Heart left ventricle (tissue), 13 donors: ENCODE measurements at regions not wholly inside any gene's neighbourhood (a gene's known extent, or its start where the extent isn't known, plus 50 kb on each side); places are given as distances from the start of the nearest gene placed in this dataset.

Experiments
- CTCF ChIP-seq, 12 donors: fragments of 200-600 bp; sonication (generic) in 4 of 12; IDR thresholded peaks; one replicate each; pipeline versions ENCODE4 v1.5.0 to v1.8.0; 2018 to 2022; ENCODE audit warnings: antibody characterized with exemption in 12 of 12, mild to moderate bottlenecking in 5 of 12
- POLR2A ChIP-seq, 2 donors: fragments of 450-650 bp; IDR thresholded peaks; one replicate each; pipeline ENCODE4 v1.6.1; 2017; ENCODE audit warnings: antibody characterized with exemption in 2 of 2, mild to moderate bottlenecking in 2 of 2, moderate library complexity in 2 of 2
- donor health status: ischemic (EF 13 %, LVEDD 7.1; RV severe dilation, severe dysfunction).
- donor health status: DM: no; HTN: yes; CAD: no.
- donor health status: DM: no; HTN: no; CAD: no.
- donor health status: ischemic (EF 25% LVEDD 6.9; RV normal size, moderate dysfunction).
- donor health status: ischemic (EF 25% LVEDD 5.7; RV mildly dilated, moderate dysfunction).
- donor health status: ischemic (EF 35%, LVEDD 5.7; RV mildly dilated, moderate dysfunction).
- donor health status: nonischemic (EF 11% LVEDD 7.7; RV severe dilation, severe dysfunction).
- donor health status: DM: yes; HTN: yes; CAD: no.
- donor health status: PGD.
- donor health status: ischemic (EF 29% LVEDD 5.4; RV normal size, mild dysfunction).
- donor health status: nonischemic (EF 23%, LVEDD 6.1; RV moderate dilation, normal function).

GRCh38 chr3:156764751-156765150, 61.4 kb upstream of the LEKR1 start:
- TF ChIP-seq CTCF (IDR thresholded peaks at IDR 0.05) = no peak
- no peak for TF ChIP-seq POLR2A (IDR thresholded peaks at IDR 0.05)
